Neuronal stem cell (in vitro differentiated cells): ENCODE measurements at regions not wholly inside any gene's neighbourhood (a gene's known extent, or its start where the extent isn't known, plus 50 kb on each side); places are given as distances from the start of the nearest gene placed in this dataset.

Experiments used
- DNase-seq: peaks from one replicate; pipeline ENCODE4 v3.0.0-alpha.2; 2013; ENCODE audit warnings: low spot score
- H2AFZ ChIP-seq: one replicate; pipeline ENCODE4 v1.6.1; 2013; ENCODE audit warnings: mild to moderate bottlenecking, low read length, inconsistent platforms
- H2AK5ac ChIP-seq: 2 replicates; pipeline ENCODE4 v1.6.1; 2013; ENCODE audit warnings: low read depth, mild to moderate bottlenecking, inconsistent platforms, low read length, moderate library complexity, mixed read lengths
- H2BK120ac ChIP-seq: 2 replicates; pipeline ENCODE4 v1.6.1; 2013; ENCODE audit warnings: low read depth, mild to moderate bottlenecking, inconsistent platforms, low read length, moderate library complexity, mixed read lengths
- H2BK12ac ChIP-seq: one replicate; pipeline ENCODE4 v1.6.1; 2013; ENCODE audit warnings: low read length, inconsistent platforms
- H2BK15ac ChIP-seq: 2 replicates; pipeline ENCODE4 v1.6.1; 2013; ENCODE audit warnings: mild to moderate bottlenecking, low read length, inconsistent platforms, mixed read lengths
- H2BK5ac ChIP-seq: one replicate; pipeline ENCODE4 v1.6.1; 2013; ENCODE audit warnings: inconsistent platforms, mild to moderate bottlenecking, low read length, moderate library complexity
- H3K14ac ChIP-seq: one replicate; pipeline ENCODE4 v1.6.1; 2013; ENCODE audit warnings: low read length, inconsistent platforms
- H3K18ac ChIP-seq: 2 replicates; pipeline ENCODE4 v1.6.1; 2013; ENCODE audit warnings: low read length, inconsistent platforms
- H3K23ac ChIP-seq: 2 replicates; pipeline ENCODE4 v1.6.1; 2013; ENCODE audit warnings: low read depth, mild to moderate bottlenecking, mixed read lengths, low read length, inconsistent platforms; ENCODE audit not compliant: poor library complexity
- H3K27ac ChIP-seq: replicated peaks from 3 replicates; pipeline ENCODE4 v1.5.1; 2013; ENCODE audit warnings: low read length, inconsistent platforms
- H3K27me3 ChIP-seq, 3 experiments: 2 replicates each; pipeline ENCODE4 v1.6.1; 2013; ENCODE audit warnings: low read length in 3 of 3, mild to moderate bottlenecking in 2 of 3, inconsistent platforms in 1 of 3, low read depth in 1 of 3, mixed read lengths in 1 of 3, moderate library complexity in 1 of 3; ENCODE audit not compliant: control insufficient read depth in 3 of 3, insufficient read depth in 3 of 3
- H3K36me3 ChIP-seq, 2 donors: replicated peaks in 1 of 2; 2 replicates each; pipeline ENCODE4 v1.6.1; 2013; ENCODE audit warnings: low read length in 2 of 2; ENCODE audit not compliant: control insufficient read depth in 2 of 2, insufficient read depth in 2 of 2
- H3K4ac ChIP-seq: 2 replicates; pipeline ENCODE4 v1.6.1; 2013; ENCODE audit warnings: inconsistent platforms, mild to moderate bottlenecking, low read length, moderate library complexity
- H3K4me1 ChIP-seq, 2 donors: 1 replicate in 1 of 2; 2 replicates in 1 of 2; pipeline ENCODE4 v1.6.1; 2013; ENCODE audit warnings: low read length in 2 of 2, low read depth in 1 of 2; ENCODE audit not compliant: control insufficient read depth in 2 of 2, insufficient read depth in 1 of 2
- H3K4me2 ChIP-seq: one replicate; pipeline ENCODE4 v1.6.1; 2013; ENCODE audit warnings: mild to moderate bottlenecking, low read length, inconsistent platforms; ENCODE audit not compliant: insufficient read depth, poor library complexity, severe bottlenecking
- H3K4me3 ChIP-seq, 2 donors: 2 replicates each; pipeline ENCODE4 v1.5.1; 2013; ENCODE audit warnings: low read length in 2 of 2, mild to moderate bottlenecking in 2 of 2, inconsistent platforms in 1 of 2, moderate library complexity in 1 of 2
- H3K79me1 ChIP-seq: one replicate; pipeline ENCODE4 v1.6.1; 2013; ENCODE audit warnings: low read depth, mild to moderate bottlenecking, inconsistent platforms, low read length, moderate library complexity
- H3K9ac ChIP-seq: one replicate; pipeline ENCODE4 v1.6.1; 2013; ENCODE audit warnings: mild to moderate bottlenecking, low read depth, low read length, inconsistent platforms; ENCODE audit not compliant: poor library complexity
- H3K9me3 ChIP-seq, 2 donors: replicated peaks in 1 of 2; 2 replicates each; pipeline versions ENCODE3 to v1.6.1; 2013; ENCODE audit warnings: low read length in 2 of 2, mild to moderate bottlenecking in 2 of 2, inconsistent platforms in 1 of 2, low read depth in 1 of 2, mixed read lengths in 1 of 2, moderate library complexity in 1 of 2; ENCODE audit not compliant: control insufficient read depth in 2 of 2, insufficient read depth in 1 of 2
- H4K8ac ChIP-seq: one replicate; pipeline ENCODE4 v1.6.1; 2013; ENCODE audit warnings: low read depth, mild to moderate bottlenecking, inconsistent platforms, low read length, moderate library complexity
- H4K91ac ChIP-seq: one replicate; pipeline ENCODE4 v1.6.1; 2013; ENCODE audit warnings: low read length, low read depth, mild to moderate bottlenecking, inconsistent platforms; ENCODE audit not compliant: poor library complexity
- WGBS, 2 donors: extraction: QIAGEN DNeasy Blood & Tissue Kit; methylation state at CpG; one replicate each; pipeline ENCODE4 v1.1.7; 2013; ENCODE audit warnings: missing lambda C conversion rate in 2 of 2, mixed read lengths in 1 of 2; ENCODE audit not compliant: insufficient read length in 2 of 2, insufficient replicate concordance in 1 of 2; ENCODE audit errors: extremely low coverage in 2 of 2; 5-methylcytosine and 5-hydroxymethylcytosine counted together

- Histone ChIP-seq H3K27ac (no peak overlapping the region), H4K8ac (no peak overlapping the region), H4K91ac (no peak overlapping the region), H3K23ac (no peak overlapping the region), H3K4me3 (no peak overlapping the region), H2BK120ac (no peak overlapping the region), H2BK5ac (no peak overlapping the region), H2BK12ac (no peak overlapping the region), H3K27me3 (peaks cover 0 to 24% (median 0%) of the 10 kb centered on the region in 3 experiments), H3K4me1 (peaks cover 0 to 5% of the 10 kb centered on the region in 2 donors), H3K18ac (no peak overlapping the region), H3K4ac (no peak overlapping the region), H3K14ac (no peak overlapping the region), H3K9ac (no peak overlapping the region), H3K4me2 (no peak overlapping the region), H2AK5ac (no peak overlapping the region), H2AFZ (no peak overlapping the region), H2BK15ac (no peak overlapping the region), H3K79me1 (no peaks in the 10 kb centered on the region), H3K36me3 (no peaks in the 10 kb centered on the region), H3K9me3 (no peaks in the 10 kb centered on the region)
- WGBS, 2 donors = no CpG with 5 or more reads among the region's 7 CpGs
- no peak for DNase-seq
These were observed 428.1 kb downstream of the BCOR start for GRCh38 chrX:39669668-39670067.

DNA sequence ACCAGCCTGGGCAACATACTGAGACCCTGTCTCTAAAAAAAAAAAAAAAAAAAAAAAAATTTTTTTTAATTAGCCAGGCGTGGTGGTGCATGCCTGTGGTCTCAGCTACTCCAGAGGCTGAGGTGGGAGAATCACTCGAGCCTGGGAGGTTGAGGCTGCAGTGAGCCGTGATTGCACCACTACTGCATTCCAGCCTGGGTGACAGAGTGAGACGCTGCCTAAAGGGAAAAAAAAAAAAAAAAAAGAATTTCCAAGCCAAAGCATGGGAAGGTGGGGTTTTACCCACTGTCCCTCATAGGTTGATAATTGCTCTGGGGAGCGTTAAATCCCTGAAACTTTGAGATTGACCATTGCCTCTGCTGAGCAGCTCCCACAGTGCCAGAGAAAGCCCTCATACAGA lies 427.5 kb downstream of the BCOR start:
- Histone ChIP-seq H2BK15ac (no peak overlapping the region), H4K8ac (no peak overlapping the region), H3K79me1 (no peaks in the 10 kb centered on the region), H3K9me3 (no peaks in the 10 kb centered on the region), H3K14ac (no peak overlapping the region), H4K91ac (no peak overlapping the region), H3K4ac (no peak overlapping the region), H2BK5ac (no peak overlapping the region), H2AFZ (no peak overlapping the region), H2BK12ac (no peak overlapping the region), H3K18ac (no peak overlapping the region), H2BK120ac (no peak overlapping the region), H3K4me2 (no peak overlapping the region), H3K36me3 (no peaks in the 10 kb centered on the region), H3K23ac (no peak overlapping the region), H3K27ac (no peak overlapping the region), H2AK5ac (no peak overlapping the region), H3K27me3 (peaks cover 0 to 25% (median 0%) of the 10 kb centered on the region in 3 experiments), H3K9ac (no peak overlapping the region), H3K4me1 (peaks cover 0 to 5% of the 10 kb centered on the region in 2 donors), H3K4me3 (no peak overlapping the region)
- no CpG with 5 or more reads among the region's 5 CpGs for WGBS, 2 donors
- no peak for DNase-seq

DNA sequence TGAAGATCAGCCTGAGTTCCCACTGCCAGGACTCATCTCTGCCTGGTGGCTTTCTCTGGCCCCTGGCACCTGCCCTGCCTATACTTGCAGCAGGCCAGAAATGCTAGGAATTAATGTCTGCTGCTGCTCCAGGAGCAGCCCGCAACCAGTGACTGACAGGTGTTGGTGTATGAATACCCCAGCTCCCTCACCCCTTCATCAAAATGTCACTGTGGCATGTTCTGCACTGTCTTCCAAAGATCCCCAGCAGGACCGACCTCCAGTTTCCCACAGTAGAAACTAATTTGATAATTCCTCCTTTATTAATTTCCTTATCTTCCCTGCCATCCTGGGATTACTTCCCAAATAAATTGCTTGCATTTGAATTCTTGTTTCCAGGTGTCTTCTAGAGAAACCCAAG lies 425.4 kb downstream of the BCOR start:
- H3K14ac ChIP-seq = no peak overlapping the region
- H3K18ac ChIP-seq = no peak overlapping the region
- no peak overlapping the region for H3K4ac ChIP-seq
- WGBS, 2 donors = no CpG with 5 or more reads among the region's 2 CpGs
- H2BK120ac ChIP-seq = no peak overlapping the region
- DNase-seq = no peak
- no peak overlapping the region for H3K23ac ChIP-seq
- no peak overlapping the region for H2AFZ ChIP-seq
- no peak overlapping the region for H2BK12ac ChIP-seq
- no peak overlapping the region for H3K9ac ChIP-seq
- no peak overlapping the region for H2BK5ac ChIP-seq
- H3K9me3 ChIP-seq = no peaks in the 10 kb centered on the region
- H3K4me3 ChIP-seq = no peak overlapping the region
- no peaks in the 10 kb centered on the region for H3K79me1 ChIP-seq
- H3K4me1 ChIP-seq = peaks cover 0 to 5% of the 10 kb centered on the region in 2 donors
- no peaks in the 10 kb centered on the region for H3K36me3 ChIP-seq
- H2AK5ac ChIP-seq = no peak overlapping the region
- H3K27me3 ChIP-seq = peaks cover 0 to 22% (median 0%) of the 10 kb centered on the region in 3 experiments
- no peak overlapping the region for H3K27ac ChIP-seq
- H4K8ac ChIP-seq = no peak overlapping the region
- no peak overlapping the region for H2BK15ac ChIP-seq
- no peak overlapping the region for H4K91ac ChIP-seq
- no peak overlapping the region for H3K4me2 ChIP-seq

GRCh38 chrX:39674490-39675161 lies 423.1 kb downstream of the BCOR start:
- no peak overlapping the region for H2AFZ ChIP-seq
- WGBS, 2 donors = no CpG with 5 or more reads among the region's 5 CpGs
- H2BK12ac ChIP-seq = no peak overlapping the region
- H3K9me3 ChIP-seq = no peaks in the 10 kb centered on the region
- H3K27me3 ChIP-seq = peaks cover 0 to 7% (median 0%) of the 10 kb centered on the region in 3 experiments
- no peak overlapping the region for H2BK5ac ChIP-seq
- no peak overlapping the region for H2BK120ac ChIP-seq
- H2AK5ac ChIP-seq = no peak overlapping the region
- no peak overlapping the region for H3K4me3 ChIP-seq
- no peak overlapping the region for H3K9ac ChIP-seq
- H3K14ac ChIP-seq = no peak overlapping the region
- no peaks in the 10 kb centered on the region for H3K36me3 ChIP-seq
- no peak for DNase-seq
- peaks cover 0 to 8% of the 10 kb centered on the region in 2 donors for H3K4me1 ChIP-seq
- no peak overlapping the region for H3K4ac ChIP-seq
- no peak overlapping the region for H3K23ac ChIP-seq
- H4K8ac ChIP-seq = no peak overlapping the region
- no peak overlapping the region for H3K4me2 ChIP-seq
- H3K18ac ChIP-seq = no peak overlapping the region
- no peak overlapping the region for H4K91ac ChIP-seq
- H3K79me1 ChIP-seq = no peaks in the 10 kb centered on the region
- no peak overlapping the region for H2BK15ac ChIP-seq
- H3K27ac ChIP-seq = no peak overlapping the region
